NB4 (cell line): ENCODE measurements at regions not wholly inside any gene's neighbourhood (a gene's known extent, or its start where the extent isn't known, plus 50 kb on each side); places are given as distances from the start of the nearest gene placed in this dataset.

Experiments used
- POLR2A ChIP-seq: IDR thresholded peaks from 2 replicates; pipeline ENCODE4 v1.6.1; 2011; ENCODE audit warnings: mild to moderate bottlenecking; ENCODE audit not compliant: insufficient read length; ENCODE audit errors: extremely low read depth
- TF ChIP-seq, protein P1 (sequence below): IDR thresholded peaks from one replicate; pipeline ENCODE4 v1.5.1; 2012; ENCODE audit warnings: low read depth, low read length

DNA sequence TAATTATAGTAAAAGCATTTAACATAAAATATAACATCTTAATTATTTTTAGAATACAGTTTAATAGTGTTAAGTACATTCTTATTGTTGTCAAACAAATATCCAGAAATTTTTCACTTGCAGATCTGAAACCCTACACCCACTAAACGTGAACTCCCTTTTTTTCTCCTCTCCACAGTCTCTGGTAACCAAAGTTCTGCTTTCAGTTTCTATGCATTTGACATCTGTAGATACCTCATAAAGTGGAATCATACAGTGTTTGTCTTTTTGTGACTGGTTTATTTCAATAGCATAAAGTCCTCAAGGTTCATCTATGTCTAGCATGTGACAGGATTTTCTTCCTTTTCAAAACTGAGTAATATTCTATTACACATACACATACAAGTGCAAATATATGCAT is 286.3 kb downstream of the BTBD3 start:
- TF ChIP-seq, protein P1, sequence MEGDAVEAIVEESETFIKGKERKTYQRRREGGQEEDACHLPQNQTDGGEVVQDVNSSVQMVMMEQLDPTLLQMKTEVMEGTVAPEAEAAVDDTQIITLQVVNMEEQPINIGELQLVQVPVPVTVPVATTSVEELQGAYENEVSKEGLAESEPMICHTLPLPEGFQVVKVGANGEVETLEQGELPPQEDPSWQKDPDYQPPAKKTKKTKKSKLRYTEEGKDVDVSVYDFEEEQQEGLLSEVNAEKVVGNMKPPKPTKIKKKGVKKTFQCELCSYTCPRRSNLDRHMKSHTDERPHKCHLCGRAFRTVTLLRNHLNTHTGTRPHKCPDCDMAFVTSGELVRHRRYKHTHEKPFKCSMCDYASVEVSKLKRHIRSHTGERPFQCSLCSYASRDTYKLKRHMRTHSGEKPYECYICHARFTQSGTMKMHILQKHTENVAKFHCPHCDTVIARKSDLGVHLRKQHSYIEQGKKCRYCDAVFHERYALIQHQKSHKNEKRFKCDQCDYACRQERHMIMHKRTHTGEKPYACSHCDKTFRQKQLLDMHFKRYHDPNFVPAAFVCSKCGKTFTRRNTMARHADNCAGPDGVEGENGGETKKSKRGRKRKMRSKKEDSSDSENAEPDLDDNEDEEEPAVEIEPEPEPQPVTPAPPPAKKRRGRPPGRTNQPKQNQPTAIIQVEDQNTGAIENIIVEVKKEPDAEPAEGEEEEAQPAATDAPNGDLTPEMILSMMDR: no peak
- no peak for TF ChIP-seq POLR2A
